GM21786 (cell line): ENCODE measurements at regions not wholly inside any gene's neighbourhood (a gene's known extent, or its start where the extent isn't known, plus 50 kb on each side); places are given as distances from the start of the nearest gene placed in this dataset.

ENCODE experiments used
- ATAC-seq: cut with Tn5 transposase; IDR thresholded peaks from one replicate; pipeline ENCODE4 v1.9.1; 2021; ENCODE audit not compliant: unreplicated experiment

GRCh38 chr17:72421128-72422092 lies 300.6 kb downstream of the SOX9 start:
- peak; percentile 42 for ATAC-seq

- ATAC-seq: no peak
Measured at GRCh38 chr17:72422204-72422504, 301.3 kb downstream of the SOX9 start.

DNA sequence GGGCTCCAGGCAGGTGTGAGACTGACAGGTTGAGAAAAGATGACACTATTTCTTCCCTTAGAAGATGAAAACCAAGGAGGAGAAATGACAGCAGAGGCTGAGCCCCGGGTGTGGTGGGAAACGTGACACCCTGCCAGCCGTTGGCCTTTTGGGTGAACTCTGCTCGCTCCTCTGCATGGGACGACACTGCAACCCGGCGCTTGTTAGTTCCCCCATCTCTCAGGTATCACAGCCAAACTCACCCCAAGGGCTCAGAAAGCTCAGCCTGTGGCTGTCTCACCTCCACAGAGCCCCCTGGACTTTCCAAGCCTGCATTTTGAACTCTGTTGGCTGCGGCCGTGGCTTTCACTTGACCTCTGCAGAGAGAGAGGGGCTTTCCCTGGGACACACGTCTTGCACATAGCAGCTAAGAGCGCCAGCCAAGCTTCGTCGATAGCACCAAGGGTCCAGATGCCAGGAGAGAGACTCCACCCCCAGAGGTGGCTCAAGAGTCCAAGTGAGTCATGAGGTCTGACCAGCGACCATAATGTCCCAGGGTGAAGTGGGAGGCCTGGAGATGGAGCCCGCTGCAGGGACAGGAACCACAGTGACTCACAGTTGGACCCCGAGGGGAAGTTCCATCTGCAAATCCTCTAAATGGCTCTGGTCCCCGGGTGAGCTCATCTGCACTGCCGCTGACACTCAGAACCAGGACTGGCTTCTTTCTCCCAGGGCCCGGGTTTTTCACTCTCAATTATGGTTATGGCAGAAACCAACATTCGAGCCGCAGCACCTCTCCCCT lies 301.9 kb downstream of the SOX9 start:
- peak; percentile 39 for ATAC-seq

DNA sequence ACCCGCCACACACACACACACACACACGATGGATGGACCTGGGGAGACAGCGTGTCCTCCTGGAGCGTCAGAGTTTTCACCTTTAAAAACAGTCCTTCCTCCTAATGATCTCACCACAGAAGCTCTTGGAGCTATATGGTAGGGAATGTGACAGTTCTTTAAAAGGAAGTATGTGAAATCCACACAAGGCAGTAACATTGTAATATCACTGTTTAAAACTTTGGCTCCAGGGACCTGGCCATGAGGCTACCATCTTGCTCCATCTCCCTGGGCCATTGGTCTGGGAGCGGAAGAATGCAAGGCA lies 302.4 kb downstream of the SOX9 start:
- ATAC-seq: no peak

DNA sequence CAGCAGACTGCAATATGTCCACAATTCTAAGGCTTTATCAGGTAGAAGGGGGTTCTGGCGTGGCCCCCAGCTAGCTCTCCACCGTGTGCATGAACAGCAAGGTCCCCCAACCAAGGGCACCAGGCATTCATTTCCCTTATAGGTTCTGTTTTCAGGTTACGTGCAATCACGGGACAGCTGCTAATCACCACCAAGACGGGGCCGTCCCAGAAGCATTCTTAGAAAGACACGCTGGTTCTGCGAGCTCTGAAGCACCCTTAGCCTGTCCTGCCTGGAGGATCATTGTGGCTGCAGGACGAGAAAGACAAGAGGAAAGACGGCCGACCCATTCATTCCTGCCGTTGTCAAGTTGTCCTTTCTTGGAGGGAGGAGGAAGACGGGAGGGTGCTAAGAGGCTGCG lies 302.9 kb downstream of the SOX9 start:
- peak; percentile 6 for ATAC-seq

DNA sequence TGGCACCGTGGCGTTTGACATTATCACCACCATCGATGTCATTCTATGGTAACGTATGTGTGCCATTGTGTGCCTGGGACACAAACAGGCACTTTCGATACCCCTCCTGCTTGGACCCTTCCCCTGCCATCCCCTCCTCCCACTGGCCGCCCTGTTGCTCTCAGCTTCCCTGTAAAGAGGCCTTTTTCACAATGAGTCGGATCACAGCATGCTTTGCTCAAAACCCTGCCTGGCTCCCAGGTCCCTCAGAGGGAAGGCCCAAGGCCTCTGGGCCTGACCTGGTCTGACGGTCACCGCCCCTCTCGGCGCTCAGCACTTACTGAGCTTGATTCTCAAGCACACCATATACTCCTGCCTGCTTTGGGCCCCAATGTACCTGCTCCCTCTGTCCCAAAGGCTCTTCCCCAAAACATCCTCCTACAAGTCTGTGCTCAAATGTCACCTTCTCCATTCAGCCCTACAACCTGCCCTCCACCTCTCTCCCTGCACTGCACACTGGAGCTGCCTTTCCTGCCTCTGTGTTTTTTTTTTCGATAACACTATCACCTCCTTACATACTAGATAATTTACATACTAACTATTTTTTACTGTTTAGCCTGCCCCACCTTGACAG lies 303.8 kb downstream of the SOX9 start:
- no peak for ATAC-seq

DNA sequence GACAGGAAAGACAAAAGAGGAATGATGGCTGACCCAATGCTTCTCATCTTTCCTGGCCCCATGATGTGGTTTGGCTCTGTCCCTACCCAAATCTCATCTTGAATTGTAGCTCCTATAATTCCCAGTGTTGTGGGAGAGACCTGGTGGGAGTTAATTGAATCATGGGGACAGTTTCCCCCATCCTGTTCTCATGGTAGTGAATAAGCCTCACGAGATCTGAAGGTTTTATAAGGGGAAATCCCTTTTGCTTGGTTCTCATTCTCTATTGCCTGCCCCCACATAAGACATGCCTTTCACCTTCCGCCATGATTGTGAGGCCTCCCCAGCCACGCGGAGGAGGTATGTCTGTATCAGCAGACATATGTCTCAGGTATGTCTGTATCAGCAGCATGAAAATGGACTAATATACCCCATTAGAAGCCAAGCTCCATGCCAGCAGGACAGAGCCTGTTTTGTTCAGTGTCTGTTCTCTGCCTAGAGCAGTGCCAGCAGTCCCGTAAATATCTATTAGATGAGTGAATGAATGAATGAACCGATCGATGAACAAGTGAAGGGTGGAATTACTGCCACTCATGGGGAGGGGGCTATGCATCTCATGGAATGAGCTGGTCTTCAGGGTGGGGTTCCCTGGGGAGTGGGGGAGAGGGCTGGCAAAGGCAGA lies 304.4 kb downstream of the SOX9 start:
- no peak for ATAC-seq

DNA sequence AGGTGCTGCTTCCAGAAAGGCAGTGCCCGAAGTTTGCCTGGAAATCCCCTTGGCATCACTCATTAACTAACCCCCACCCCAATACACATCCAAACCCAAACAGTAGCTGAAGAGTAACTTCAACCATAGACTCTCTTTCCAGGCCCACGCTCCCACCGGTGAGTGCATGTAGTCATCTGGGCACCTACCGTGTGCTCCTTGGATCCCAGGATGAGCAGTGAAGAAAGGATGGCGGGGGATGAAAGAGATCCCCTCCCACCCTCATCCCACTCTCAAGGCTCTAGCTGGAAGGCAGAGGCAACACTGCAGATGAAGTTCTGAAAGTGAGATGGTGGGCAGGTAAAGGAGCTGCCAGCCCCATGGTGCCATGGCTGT lies 305.0 kb downstream of the SOX9 start:
- no peak for ATAC-seq

DNA sequence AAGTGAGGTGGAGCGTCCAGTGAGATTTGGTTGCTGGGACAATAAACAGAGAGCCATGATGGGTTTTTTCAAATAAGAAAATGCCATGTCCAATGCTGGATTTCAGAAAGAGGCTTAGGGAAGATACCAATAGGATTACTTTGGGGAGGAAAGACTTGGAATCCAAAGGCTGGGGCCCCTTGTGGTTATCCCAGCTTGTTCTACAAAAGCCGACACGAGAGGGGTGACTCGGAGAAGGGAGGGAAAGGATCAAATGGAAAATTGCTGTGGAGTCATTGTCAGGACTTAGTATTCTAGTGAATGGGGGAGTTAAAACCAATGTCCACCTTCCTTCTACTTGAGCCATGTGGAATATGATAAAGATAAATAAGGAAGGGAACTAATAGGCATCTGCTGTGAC lies 305.5 kb downstream of the SOX9 start:
- ATAC-seq: no peak

DNA sequence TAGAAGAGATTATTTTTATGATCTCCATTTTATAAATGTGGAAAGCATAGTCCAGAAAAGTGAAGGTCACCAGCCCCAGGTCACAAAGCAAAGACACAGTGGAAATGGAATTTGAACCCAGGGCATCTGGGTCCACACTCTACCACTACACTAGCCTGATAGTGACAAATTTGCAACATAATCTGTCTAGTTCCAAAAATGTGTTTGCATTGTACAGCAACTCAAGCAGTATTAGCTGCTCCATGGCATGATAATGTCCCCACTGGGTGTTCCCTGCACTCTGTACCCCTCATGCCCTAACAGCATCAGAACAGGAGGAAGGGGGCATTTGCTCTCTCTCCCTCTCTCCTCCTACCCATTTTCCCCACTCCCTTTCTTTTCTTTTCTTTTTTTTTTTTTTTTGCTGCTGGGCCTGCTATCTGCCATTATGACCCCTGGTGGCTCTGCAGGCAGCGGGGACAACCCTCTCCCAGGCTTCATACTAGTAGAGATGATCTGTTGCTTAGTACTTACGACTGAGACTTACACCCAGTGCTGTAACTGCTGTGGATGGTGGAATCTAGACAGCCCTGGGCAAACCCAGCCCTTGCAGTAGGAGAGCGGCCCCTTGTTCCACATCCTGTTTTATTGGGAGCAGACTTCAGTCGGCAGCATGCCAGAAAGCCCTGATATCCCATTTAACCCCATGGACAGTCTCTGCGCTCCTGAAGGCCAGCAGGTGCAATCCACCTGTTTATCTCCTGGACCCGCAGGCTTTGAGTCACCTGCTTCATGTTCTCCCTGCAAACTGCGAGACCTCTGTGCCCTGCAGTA lies 306.3 kb downstream of the SOX9 start:
- no peak for ATAC-seq

DNA sequence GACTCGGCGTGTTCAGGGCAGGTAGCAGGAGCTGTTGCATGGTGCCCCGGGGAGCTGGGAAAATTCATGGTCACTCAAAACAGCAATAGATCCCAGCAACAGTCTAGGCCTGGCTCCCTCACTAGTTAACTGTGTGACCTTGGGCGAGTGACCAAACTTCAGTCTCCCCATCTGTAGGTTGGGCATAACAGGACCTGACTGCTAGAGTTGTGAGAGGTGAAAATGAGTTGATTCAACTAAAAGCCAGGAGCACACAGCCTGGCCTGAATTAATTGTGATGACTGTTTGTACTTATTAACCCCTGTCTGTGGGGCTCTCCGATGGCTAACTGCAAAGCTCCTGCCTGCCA lies 306.9 kb downstream of the SOX9 start:
- no peak for ATAC-seq

DNA sequence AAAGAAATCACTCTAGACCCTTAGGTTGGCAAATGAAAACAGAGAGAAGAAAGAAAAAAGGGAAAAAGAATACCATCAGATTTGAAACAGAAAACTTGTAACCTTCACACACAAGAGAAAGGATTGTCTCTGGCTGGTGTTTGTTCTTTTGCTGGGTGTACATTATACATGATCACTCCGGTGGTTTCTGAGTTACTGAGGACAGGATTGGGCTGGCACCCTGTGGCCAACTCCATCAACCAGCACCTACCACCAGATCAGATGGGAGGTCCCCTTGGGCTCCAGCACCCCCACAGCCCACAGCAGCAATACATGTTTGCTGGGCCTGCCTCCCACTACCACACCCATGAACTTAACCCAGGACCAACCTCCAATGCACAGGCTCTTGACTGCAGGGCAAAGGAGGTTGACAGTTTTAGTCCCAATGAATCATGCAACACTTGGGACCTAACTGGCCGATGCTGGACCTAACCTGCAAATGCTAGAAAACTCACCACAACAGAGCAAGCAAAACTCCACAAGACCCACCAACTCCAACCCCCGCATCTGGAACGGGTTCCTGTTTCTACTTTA lies 308.3 kb downstream of the SOX9 start:
- no peak for ATAC-seq

GRCh38 chr17:72430611-72431432 lies 310.0 kb downstream of the SOX9 start:
- no peak for ATAC-seq

DNA sequence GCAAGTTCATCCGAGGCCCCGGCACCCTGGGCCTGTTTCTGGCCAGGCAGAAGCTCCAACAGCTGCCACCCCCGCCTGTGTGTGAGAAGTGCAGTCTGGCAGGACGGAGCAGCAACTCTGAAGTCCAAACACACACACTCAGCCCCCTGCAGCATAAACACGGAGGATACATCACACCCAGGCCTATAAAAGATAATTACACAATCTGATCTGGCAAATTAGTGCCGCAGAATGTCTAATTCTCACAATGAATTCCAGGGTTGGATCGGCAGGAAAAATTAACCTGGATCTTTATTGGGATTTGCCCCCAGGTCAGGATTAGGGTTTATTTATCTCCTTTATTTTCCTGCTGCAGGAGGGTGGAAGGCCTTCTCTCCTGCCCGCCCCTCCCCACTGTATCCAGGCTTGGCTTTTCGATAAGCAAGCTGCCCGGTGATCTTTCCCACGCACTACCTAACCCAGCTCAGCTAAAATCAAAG lies 311.4 kb downstream of the SOX9 start:
- no peak for ATAC-seq

- no peak for ATAC-seq
Measured at GRCh38 chr17:72432881-72433280, 312.1 kb downstream of the SOX9 start.

DNA sequence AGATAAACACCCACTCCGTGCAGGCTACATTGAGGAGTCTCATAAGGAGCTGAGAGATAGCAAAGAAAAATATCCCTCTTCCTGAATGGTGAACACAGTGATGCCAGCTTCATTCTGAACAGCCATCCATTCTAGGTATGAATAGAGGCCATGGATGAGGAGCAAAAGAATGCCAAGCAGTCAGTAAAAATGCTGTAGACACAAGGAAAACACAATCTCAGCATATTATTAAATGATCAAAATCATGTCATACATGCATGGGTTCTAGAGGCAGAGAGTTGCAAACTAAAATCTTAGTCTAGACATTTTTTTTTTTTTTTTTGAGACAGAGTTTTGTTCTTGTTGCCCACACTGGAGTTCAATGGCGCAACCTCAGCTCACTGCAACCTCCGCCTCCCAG lies 313.0 kb downstream of the SOX9 start:
- ATAC-seq: no peak

- ATAC-seq: no peak
Measured at GRCh38 chr17:72434581-72434980, 313.8 kb downstream of the SOX9 start.

DNA sequence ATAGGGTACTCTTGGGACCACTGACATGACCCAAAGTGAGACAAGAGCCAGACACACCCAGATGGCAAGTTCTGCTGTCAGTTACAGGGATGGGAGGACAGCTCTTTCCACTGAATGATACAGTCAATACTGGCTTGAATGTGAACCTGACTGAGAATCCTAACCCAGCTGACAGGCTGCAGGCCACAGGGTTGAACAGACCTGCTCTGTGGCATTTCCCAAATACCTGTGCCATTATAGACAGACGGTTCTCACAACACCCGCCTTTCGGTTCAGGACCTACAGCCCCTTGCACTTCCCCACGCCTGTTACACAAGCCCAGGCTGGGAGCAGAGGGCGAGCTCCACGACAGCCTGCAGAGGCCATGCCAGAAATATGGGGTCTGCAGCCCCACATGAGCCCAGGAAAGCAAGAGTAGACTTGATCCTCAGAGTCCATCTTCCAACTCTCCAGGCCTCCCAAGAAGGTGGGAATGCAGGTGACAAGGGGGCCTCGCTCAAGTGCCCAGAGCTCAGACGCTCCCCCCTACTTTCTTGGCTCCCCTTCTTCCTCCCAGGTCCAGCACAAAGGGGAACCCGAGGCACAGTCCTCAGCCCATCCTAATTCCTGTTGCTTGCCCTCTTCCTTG lies 314.3 kb downstream of the SOX9 start:
- ATAC-seq: no peak

DNA sequence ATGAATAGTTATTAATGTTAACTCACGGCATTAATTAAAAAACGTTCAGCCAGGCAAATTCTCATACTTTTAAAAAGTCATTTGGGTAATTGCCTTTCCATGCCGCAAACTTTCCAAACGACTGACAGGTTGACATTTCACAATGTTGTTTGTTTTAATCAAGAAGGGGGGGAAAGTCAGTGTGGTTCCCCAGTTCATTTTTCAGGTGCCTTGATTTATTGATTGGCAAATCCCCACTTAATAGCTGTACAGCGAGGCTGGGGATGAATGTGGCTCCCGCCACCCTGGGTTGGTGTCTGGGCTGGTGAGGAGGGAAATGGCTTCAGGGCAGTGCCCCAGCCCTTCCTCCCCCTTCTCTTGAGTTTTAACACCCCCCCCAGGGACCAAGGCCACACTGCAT lies 318.0 kb downstream of the SOX9 start:
- ATAC-seq: no peak
